ENCODE measurements at regions not wholly inside any gene's neighbourhood (a gene's known extent, or its start where the extent isn't known, plus 50 kb on each side); places are given as distances from the start of the nearest gene placed in this dataset.
A peak's percentile ranks its signal among the peaks of the same experiment; 100 is the strongest.

GRCh38 chr18:10197097-10197496 lies 257.3 kb upstream of the APCDD1 start:
- Histone ChIP-seq H3K36me3 (ENCODE audit: control insufficient read depth in 4 of 4, insufficient read depth in 4 of 4, low read length in 4 of 4) (no peaks in the 10 kb centered on the region), H3K9me3 (ENCODE audit: control insufficient read depth in 4 of 4, insufficient read depth in 3 of 4, low read length in 3 of 4) (no peaks in the 10 kb centered on the region), H3K27me3 (ENCODE audit: control insufficient read depth in 3 of 3, insufficient read depth in 3 of 3, low read length in 2 of 3) (no peaks in the 10 kb centered on the region), H3K27ac (ENCODE audit: low read depth in 1 of 2, low read length in 1 of 2) (no peak overlapping the region), H3K4me3 (no peak overlapping the region), H3K9ac (ENCODE audit: insufficient read depth in 1 of 2, low read length in 2 of 2) (no peak overlapping the region), H3K4me1 (ENCODE audit: control insufficient read depth in 5 of 5, insufficient read depth in 5 of 5, low read length in 5 of 5) (peaks cover 0 to 5% (median under 1%) of the 10 kb centered on the region in 5 donors)
- DNase-seq (no peak), ATAC-seq (ENCODE audit: insufficient read depth, low FRiP score) (peak; percentile 81)
- TF ChIP-seq CTCF (IDR thresholded peaks at IDR 0.05; ENCODE audit: control extremely low read depth, extremely low read depth): no peak
- WGBS, 2 donors: 56 to 89% methylated on average over 12 of the region's 12 CpGs

GRCh38 chr18:10201226-10201625 lies 253.2 kb upstream of the APCDD1 start:
- WGBS, 2 donors: 87% methylated on average over 5 of the region's 5 CpGs
- H3K27ac ChIP-seq (ENCODE audit: low read depth in 1 of 2, low read length in 1 of 2): no peak overlapping the region
- H3K4me3 ChIP-seq: no peak overlapping the region
- DNase-seq (peak in 2 of 3 donors; percentile 31 to 33), ATAC-seq (ENCODE audit: insufficient read depth, low FRiP score) (no peak)
- H3K9ac ChIP-seq (ENCODE audit: insufficient read depth in 1 of 2, low read length in 2 of 2): no peak overlapping the region
- H3K9me3 ChIP-seq (ENCODE audit: control insufficient read depth in 4 of 4, insufficient read depth in 3 of 4, low read length in 3 of 4): no peaks in the 10 kb centered on the region
- H3K27me3 ChIP-seq (ENCODE audit: control insufficient read depth in 3 of 3, insufficient read depth in 3 of 3, low read length in 2 of 3): no peaks in the 10 kb centered on the region
- TF ChIP-seq CTCF (IDR thresholded peaks at IDR 0.05; ENCODE audit: control extremely low read depth, extremely low read depth): no peak
- peaks cover 0 to 8% (median 2%) of the 10 kb centered on the region in 5 donors for H3K4me1 ChIP-seq (ENCODE audit: control insufficient read depth in 5 of 5, insufficient read depth in 5 of 5, low read length in 5 of 5)
- no peaks in the 10 kb centered on the region for H3K36me3 ChIP-seq (ENCODE audit: control insufficient read depth in 4 of 4, insufficient read depth in 4 of 4, low read length in 4 of 4)

GRCh38 chr18:10201659-10202058 lies 252.8 kb upstream of the APCDD1 start:
- no peaks in the 10 kb centered on the region for H3K9me3 ChIP-seq (ENCODE audit: control insufficient read depth in 4 of 4, insufficient read depth in 3 of 4, low read length in 3 of 4)
- no peak overlapping the region for H3K4me3 ChIP-seq
- H3K4me1 ChIP-seq (ENCODE audit: control insufficient read depth in 5 of 5, insufficient read depth in 5 of 5, low read length in 5 of 5): peaks cover 0 to 8% (median 2%) of the 10 kb centered on the region in 5 donors
- peak in 1 of 3 donors; percentile 34 for DNase-seq
- no peak overlapping the region for H3K9ac ChIP-seq (ENCODE audit: insufficient read depth in 1 of 2, low read length in 2 of 2)
- no peak overlapping the region for H3K27ac ChIP-seq (ENCODE audit: low read depth in 1 of 2, low read length in 1 of 2)
- ATAC-seq (ENCODE audit: insufficient read depth, low FRiP score): no peak
- no peaks in the 10 kb centered on the region for H3K27me3 ChIP-seq (ENCODE audit: control insufficient read depth in 3 of 3, insufficient read depth in 3 of 3, low read length in 2 of 3)
- H3K36me3 ChIP-seq (ENCODE audit: control insufficient read depth in 4 of 4, insufficient read depth in 4 of 4, low read length in 4 of 4): no peaks in the 10 kb centered on the region
- TF ChIP-seq CTCF (IDR thresholded peaks at IDR 0.05; ENCODE audit: control extremely low read depth, extremely low read depth): no peak
- WGBS, 2 donors: 61 to 77% methylated on average over 2 of the region's 2 CpGs

GRCh38 chr18:10202845-10203321 lies 251.6 kb upstream of the APCDD1 start:
- no peak overlapping the region for H3K27ac ChIP-seq (ENCODE audit: low read depth in 1 of 2, low read length in 1 of 2)
- no peaks in the 10 kb centered on the region for H3K27me3 ChIP-seq (ENCODE audit: control insufficient read depth in 3 of 3, insufficient read depth in 3 of 3, low read length in 2 of 3)
- ATAC-seq (ENCODE audit: insufficient read depth, low FRiP score) (no peak), DNase-seq (no peak)
- no peak overlapping the region for H3K9ac ChIP-seq (ENCODE audit: insufficient read depth in 1 of 2, low read length in 2 of 2)
- H3K4me3 ChIP-seq: no peak overlapping the region
- no peaks in the 10 kb centered on the region for H3K9me3 ChIP-seq (ENCODE audit: control insufficient read depth in 4 of 4, insufficient read depth in 3 of 4, low read length in 3 of 4)
- H3K4me1 ChIP-seq (ENCODE audit: control insufficient read depth in 5 of 5, insufficient read depth in 5 of 5, low read length in 5 of 5): peaks cover 0 to 9% (median 2%) of the 10 kb centered on the region in 5 donors
- H3K36me3 ChIP-seq (ENCODE audit: control insufficient read depth in 4 of 4, insufficient read depth in 4 of 4, low read length in 4 of 4): no peaks in the 10 kb centered on the region
- no peak for TF ChIP-seq CTCF (IDR thresholded peaks at IDR 0.05; ENCODE audit: control extremely low read depth, extremely low read depth)
- WGBS, 2 donors: 79 to 85% methylated on average over 7 of the region's 7 CpGs
